OCI-M1 (cell line): ENCODE measurements at regions not wholly inside any gene's neighbourhood (a gene's known extent, or its start where the extent isn't known, plus 50 kb on each side); places are given as distances from the start of the nearest gene placed in this dataset.
A peak's percentile ranks its signal among the peaks of the same experiment; 100 is the strongest.

Source experiments
- DNase-seq: peaks from one replicate; lab custom pipeline; 2025; lab: John Stamatoyannopoulos, UW

GRCh38 chr7:115474137-115474536 is 552.2 kb downstream of the MDFIC start:
- DNase-seq = no peak

DNA sequence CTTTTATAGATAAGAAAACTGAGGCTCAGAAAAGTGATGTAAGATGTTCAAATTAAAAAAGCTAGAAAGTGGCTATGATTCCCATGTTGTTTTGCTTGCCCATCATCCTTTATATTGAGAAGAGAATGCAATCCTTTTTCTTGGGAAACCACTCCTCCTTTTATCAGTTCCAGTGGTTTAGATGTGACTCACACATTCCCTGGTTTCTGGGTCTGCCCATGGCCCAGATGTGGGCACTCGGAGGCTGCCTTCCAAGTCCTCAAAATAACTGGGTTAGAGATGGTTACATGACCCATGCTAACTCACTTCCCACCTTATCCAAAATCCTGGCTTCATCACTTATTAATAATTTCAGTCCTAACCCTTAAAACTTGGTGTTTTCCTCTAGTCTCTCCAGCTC is 550.0 kb downstream of the MDFIC start:
- DNase-seq = no peak

DNA sequence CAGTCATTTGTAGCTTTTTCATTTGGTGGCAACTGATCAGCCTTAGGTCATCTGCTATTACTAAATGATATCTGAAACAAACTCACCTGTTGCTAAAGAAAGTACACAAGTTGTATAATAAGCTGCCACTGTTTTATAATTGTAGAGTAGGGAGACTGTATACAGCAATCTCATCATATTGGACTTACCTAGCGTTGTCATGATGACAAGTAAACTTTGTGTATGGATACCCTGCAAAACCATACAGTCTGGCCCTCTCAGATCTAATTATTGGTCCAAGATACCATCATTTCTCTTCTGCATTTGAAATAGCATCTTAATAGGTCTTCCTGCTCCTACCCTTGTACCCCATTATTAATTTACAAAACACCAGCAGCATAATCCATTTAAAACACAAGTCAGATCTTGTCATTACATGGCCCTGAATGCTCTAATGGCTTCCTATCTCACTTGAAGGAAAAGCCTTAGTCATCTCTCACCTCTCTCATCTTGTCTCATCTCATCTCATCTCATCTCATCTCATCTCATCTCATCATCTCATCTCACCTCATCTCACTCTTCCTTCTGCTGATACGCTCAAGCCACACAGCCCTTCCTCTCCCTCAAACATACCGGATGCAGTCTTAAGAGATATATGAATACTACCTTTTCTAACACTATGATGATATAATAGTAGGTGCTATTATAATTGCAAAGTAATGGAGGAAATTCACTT is 540.6 kb downstream of the MDFIC start:
- no peak for DNase-seq

DNA sequence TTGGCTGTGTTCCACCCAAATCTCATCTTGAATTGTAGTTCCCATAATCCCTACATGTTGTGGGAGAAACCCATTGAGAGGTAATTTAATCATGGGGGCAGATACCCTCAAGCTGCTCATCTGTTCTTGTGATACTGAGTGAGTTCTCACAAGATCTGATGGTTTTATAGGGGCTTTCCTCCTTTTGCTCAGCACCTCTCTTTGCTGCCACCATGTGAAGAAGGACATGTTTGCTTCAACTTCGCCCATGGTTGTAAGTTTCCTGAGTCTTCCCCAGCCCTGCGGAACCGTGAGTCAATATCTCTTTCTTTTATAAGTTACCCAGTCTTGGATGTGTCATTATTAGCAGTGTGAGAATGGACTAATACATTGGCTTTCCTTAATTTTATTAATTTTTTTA is 527.8 kb downstream of the MDFIC start:
- no peak for DNase-seq

- DNase-seq = no peak
These were observed 525.6 kb downstream of the MDFIC start for GRCh38 chr7:115447495-115447894.

DNA sequence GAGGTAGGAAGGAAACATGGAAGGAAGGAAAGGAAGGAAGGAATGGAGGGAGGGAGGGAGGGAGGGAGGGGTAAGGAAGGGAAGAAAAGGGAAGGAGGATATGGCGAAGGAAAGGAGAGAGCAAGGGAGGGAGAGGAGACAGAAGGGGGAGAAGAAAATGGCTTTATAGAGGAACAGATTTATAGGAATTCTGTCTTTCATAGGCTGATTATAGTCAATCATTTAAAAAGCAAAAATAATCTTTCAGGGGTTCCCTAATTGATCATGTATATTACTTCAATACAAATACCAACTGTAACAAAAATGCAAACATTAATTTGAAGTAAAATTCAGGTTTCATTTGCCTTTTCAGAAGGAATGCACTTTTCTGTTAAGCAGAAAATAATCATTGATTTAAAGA is 519.1 kb downstream of the MDFIC start:
- no peak for DNase-seq

- no peak for DNase-seq
These were observed 513.3 kb downstream of the MDFIC start for GRCh38 chr7:115435178-115435577.

GRCh38 chr7:115429918-115430317 is 508.0 kb downstream of the MDFIC start:
- no peak for DNase-seq

GRCh38 chr7:115417662-115418061 is 495.8 kb downstream of the MDFIC start:
- DNase-seq = no peak

GRCh38 chr7:115410972-115411686 is 489.2 kb downstream of the MDFIC start:
- DNase-seq = peak; percentile 79

- no peak for DNase-seq
These were observed 488.5 kb downstream of the MDFIC start for GRCh38 chr7:115410434-115410820.

DNA sequence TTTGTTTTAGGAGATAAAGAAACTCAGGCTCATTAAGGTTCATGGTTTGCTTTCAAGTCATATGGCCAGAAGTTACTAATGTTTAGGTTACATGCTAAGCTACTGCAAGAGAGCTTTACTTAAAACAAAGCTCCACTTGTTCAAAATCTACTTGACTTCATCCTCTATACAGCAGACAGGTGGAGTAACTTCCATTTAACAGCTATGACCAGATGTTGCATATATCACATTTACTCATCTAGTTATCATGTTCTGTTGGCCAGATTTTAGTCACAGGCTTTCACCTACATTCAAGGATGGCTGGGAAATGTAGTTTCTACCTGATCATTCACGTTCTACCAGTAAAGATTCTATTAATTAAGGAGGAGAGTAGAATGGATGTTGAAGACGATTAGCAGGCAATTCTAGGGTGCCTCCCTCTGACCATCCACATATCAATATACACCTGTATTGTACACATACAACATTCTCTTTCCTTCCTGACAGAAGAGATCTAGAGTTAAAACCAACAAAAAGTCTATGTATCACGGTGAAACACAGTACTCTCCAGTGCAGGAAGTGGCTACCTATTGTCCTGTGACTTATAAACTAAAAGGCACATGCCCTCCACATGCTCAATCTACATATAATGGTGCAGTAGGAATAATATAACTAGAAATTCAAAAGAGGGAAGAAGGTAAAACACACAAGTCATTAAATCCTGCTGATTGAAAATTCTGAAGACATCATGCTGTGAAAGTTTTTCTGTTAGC is 488.0 kb downstream of the MDFIC start:
- DNase-seq = no peak

DNA sequence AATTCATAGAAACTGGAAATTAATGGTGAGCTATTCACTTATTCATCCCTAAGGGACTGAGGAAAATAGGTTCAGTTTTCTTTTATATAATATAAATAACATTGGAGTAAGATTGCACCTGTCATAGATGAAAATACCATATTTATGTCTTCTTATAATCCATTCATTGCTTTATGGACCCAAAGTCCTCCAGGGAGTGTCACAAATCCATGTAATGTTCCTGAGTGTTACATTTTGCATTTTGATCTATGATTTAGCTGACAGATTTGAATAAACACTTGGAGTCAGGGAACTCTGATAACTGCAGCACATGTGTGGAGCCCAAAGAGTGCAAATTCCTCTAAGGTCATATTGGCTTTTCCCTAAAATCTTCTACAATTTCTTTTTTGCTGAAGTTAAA is 484.3 kb downstream of the MDFIC start:
- no peak for DNase-seq

DNA sequence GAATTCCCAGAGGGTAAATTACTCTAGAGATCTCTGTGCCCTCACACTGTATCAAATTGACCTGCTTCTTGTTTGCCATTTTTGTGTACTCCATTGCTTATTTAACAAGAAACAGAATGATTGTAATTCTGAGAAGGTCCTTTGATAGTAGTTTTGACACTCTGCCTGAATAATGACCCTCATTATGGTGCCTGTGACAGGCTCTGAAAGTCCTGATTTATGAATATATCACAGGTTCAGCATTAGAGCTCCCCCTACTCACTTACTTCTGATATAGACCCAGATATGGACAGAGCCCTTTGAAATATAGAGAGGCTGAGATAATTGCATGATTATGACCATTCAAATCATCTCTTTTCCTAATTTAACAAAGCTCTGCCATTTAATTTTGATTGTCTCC is 465.2 kb downstream of the MDFIC start:
- no peak for DNase-seq

DNA sequence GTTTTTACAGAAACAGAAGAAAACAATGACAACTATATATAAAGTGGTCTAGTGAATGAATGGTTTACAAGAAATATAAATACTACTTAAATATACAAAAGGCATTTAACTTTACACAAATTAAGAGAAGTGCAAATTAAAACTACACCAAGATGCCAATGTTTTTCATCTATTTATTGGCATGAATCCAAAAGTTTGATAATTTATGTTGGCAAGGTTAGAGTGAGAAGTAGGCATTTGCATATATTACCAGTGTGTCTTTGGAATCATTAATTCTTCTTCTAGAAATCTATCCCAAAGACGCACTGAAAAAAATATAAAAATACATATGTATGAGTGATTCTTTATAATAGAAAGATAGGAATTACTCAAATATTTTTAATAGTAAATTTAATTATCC is 457.4 kb downstream of the MDFIC start:
- no peak for DNase-seq

DNA sequence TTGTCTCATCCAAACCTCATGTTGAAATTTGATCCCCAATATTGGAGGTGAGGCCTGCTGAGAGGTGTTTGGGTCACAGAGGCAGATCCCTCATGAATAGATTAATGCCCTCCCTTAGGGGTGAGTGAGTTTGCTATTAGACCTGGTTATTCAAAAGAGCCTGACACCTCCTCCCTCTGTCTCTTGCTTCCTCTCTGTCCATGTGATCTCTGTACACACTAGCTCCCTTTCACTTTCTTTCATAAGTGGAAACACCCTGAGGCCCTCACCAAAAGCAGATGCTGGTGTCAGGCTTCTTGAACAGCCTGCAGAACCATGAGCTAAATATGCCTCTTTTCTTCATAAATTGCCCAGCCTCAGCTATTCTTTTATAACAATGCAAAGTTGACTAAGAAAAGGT is 447.1 kb downstream of the MDFIC start:
- peak; percentile 44 for DNase-seq

GRCh38 chr7:115363916-115364315 is 442.0 kb downstream of the MDFIC start:
- no peak for DNase-seq

- no peak for DNase-seq
These were observed 438.1 kb downstream of the MDFIC start for GRCh38 chr7:115359955-115360354.

DNA sequence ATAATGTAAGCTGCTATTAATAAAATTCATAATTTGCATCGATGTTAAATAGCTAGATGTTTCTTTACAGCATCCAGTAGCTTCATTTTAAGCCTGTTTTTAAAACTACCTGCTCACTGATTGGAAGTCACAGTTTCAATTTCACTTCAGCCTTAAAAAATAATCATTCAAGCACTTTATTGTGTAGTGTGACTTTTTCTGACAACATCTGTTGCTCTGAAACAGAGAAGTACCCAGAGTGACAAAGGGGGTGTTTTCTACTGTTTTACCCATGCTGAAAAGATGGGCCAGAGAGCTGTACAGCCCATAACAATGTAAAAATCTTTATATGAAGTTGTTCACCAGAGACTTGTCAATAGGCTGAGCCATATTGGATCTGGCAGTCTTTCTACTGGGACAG is 437.2 kb downstream of the MDFIC start:
- DNase-seq = no peak

DNA sequence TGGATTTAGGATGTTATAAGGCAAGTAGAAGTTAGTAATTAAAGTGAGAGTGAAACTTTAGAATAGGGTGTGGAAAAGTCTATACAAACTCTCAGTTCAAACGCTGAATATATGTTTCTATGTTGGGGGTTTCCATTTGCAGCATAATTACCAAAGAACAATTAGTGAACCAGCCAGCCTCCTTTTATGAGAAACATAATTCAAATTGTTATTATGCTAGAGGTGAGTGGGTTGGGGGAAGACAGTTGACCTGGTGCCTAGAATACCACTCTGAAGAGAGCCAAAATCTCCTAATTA is 435.8 kb downstream of the MDFIC start:
- DNase-seq = no peak

GRCh38 chr7:115356999-115357702 is 435.3 kb downstream of the MDFIC start:
- no peak for DNase-seq

- DNase-seq = peak; percentile 28
These were observed 434.3 kb downstream of the MDFIC start for GRCh38 chr7:115356139-115356746.
